Neuronal stem cell (in vitro differentiated cells): ENCODE measurements at regions not wholly inside any gene's neighbourhood (a gene's known extent, or its start where the extent isn't known, plus 50 kb on each side); places are given as distances from the start of the nearest gene placed in this dataset.

ENCODE experiments used
- DNase-seq: peaks from one replicate; pipeline ENCODE4 v3.0.0-alpha.2; 2013; ENCODE audit warnings: low spot score
- H2AFZ ChIP-seq: one replicate; pipeline ENCODE4 v1.6.1; 2013; ENCODE audit warnings: mild to moderate bottlenecking, low read length, inconsistent platforms
- H2AK5ac ChIP-seq: 2 replicates; pipeline ENCODE4 v1.6.1; 2013; ENCODE audit warnings: low read depth, mild to moderate bottlenecking, inconsistent platforms, low read length, moderate library complexity, mixed read lengths
- H2BK120ac ChIP-seq: 2 replicates; pipeline ENCODE4 v1.6.1; 2013; ENCODE audit warnings: low read depth, mild to moderate bottlenecking, inconsistent platforms, low read length, moderate library complexity, mixed read lengths
- H2BK12ac ChIP-seq: one replicate; pipeline ENCODE4 v1.6.1; 2013; ENCODE audit warnings: low read length, inconsistent platforms
- H2BK15ac ChIP-seq: 2 replicates; pipeline ENCODE4 v1.6.1; 2013; ENCODE audit warnings: mild to moderate bottlenecking, low read length, inconsistent platforms, mixed read lengths
- H2BK5ac ChIP-seq: one replicate; pipeline ENCODE4 v1.6.1; 2013; ENCODE audit warnings: inconsistent platforms, mild to moderate bottlenecking, low read length, moderate library complexity
- H3K14ac ChIP-seq: one replicate; pipeline ENCODE4 v1.6.1; 2013; ENCODE audit warnings: low read length, inconsistent platforms
- H3K18ac ChIP-seq: 2 replicates; pipeline ENCODE4 v1.6.1; 2013; ENCODE audit warnings: low read length, inconsistent platforms
- H3K23ac ChIP-seq: 2 replicates; pipeline ENCODE4 v1.6.1; 2013; ENCODE audit warnings: low read depth, mild to moderate bottlenecking, mixed read lengths, low read length, inconsistent platforms; ENCODE audit not compliant: poor library complexity
- H3K27ac ChIP-seq: replicated peaks from 3 replicates; pipeline ENCODE4 v1.5.1; 2013; ENCODE audit warnings: low read length, inconsistent platforms
- H3K27me3 ChIP-seq, 3 experiments: 2 replicates each; pipeline ENCODE4 v1.6.1; 2013; ENCODE audit warnings: low read length in 3 of 3, mild to moderate bottlenecking in 2 of 3, inconsistent platforms in 1 of 3, low read depth in 1 of 3, mixed read lengths in 1 of 3, moderate library complexity in 1 of 3; ENCODE audit not compliant: control insufficient read depth in 3 of 3, insufficient read depth in 3 of 3
- H3K36me3 ChIP-seq, 2 donors: replicated peaks in 1 of 2; 2 replicates each; pipeline ENCODE4 v1.6.1; 2013; ENCODE audit warnings: low read length in 2 of 2; ENCODE audit not compliant: control insufficient read depth in 2 of 2, insufficient read depth in 2 of 2
- H3K4ac ChIP-seq: 2 replicates; pipeline ENCODE4 v1.6.1; 2013; ENCODE audit warnings: inconsistent platforms, mild to moderate bottlenecking, low read length, moderate library complexity
- H3K4me1 ChIP-seq, 2 donors: 1 replicate in 1 of 2; 2 replicates in 1 of 2; pipeline ENCODE4 v1.6.1; 2013; ENCODE audit warnings: low read length in 2 of 2, low read depth in 1 of 2; ENCODE audit not compliant: control insufficient read depth in 2 of 2, insufficient read depth in 1 of 2
- H3K4me2 ChIP-seq: one replicate; pipeline ENCODE4 v1.6.1; 2013; ENCODE audit warnings: mild to moderate bottlenecking, low read length, inconsistent platforms; ENCODE audit not compliant: insufficient read depth, poor library complexity, severe bottlenecking
- H3K4me3 ChIP-seq, 2 donors: 2 replicates each; pipeline ENCODE4 v1.5.1; 2013; ENCODE audit warnings: low read length in 2 of 2, mild to moderate bottlenecking in 2 of 2, inconsistent platforms in 1 of 2, moderate library complexity in 1 of 2
- H3K79me1 ChIP-seq: one replicate; pipeline ENCODE4 v1.6.1; 2013; ENCODE audit warnings: low read depth, mild to moderate bottlenecking, inconsistent platforms, low read length, moderate library complexity
- H3K9ac ChIP-seq: one replicate; pipeline ENCODE4 v1.6.1; 2013; ENCODE audit warnings: mild to moderate bottlenecking, low read depth, low read length, inconsistent platforms; ENCODE audit not compliant: poor library complexity
- H3K9me3 ChIP-seq, 2 donors: replicated peaks in 1 of 2; 2 replicates each; pipeline versions ENCODE3 to v1.6.1; 2013; ENCODE audit warnings: low read length in 2 of 2, mild to moderate bottlenecking in 2 of 2, inconsistent platforms in 1 of 2, low read depth in 1 of 2, mixed read lengths in 1 of 2, moderate library complexity in 1 of 2; ENCODE audit not compliant: control insufficient read depth in 2 of 2, insufficient read depth in 1 of 2
- H4K8ac ChIP-seq: one replicate; pipeline ENCODE4 v1.6.1; 2013; ENCODE audit warnings: low read depth, mild to moderate bottlenecking, inconsistent platforms, low read length, moderate library complexity
- H4K91ac ChIP-seq: one replicate; pipeline ENCODE4 v1.6.1; 2013; ENCODE audit warnings: low read length, low read depth, mild to moderate bottlenecking, inconsistent platforms; ENCODE audit not compliant: poor library complexity
- WGBS, 2 donors: extraction: QIAGEN DNeasy Blood & Tissue Kit; methylation state at CpG; one replicate each; pipeline ENCODE4 v1.1.7; 2013; ENCODE audit warnings: missing lambda C conversion rate in 2 of 2, mixed read lengths in 1 of 2; ENCODE audit not compliant: insufficient read length in 2 of 2, insufficient replicate concordance in 1 of 2; ENCODE audit errors: extremely low coverage in 2 of 2; 5-methylcytosine and 5-hydroxymethylcytosine counted together

DNA sequence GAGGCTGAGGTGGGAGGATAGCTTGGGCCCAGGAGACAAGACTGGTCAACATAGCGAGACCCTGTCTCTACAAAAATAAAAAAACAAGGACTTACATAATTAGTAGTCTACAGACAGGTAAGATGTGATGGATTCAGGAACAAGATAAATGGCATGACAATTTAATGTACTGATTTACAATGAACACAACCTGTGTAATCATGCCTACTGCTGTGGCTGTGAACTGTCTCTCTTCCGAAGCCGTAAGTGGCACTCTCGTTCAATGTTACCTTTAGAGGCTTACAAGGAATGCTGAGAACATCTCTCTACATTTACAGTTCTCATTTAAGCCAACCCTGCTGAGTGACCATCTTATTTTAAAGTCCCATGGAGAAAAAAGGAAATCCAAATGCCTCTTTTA lies 134.8 kb upstream of the PRDM1 start:
- Histone ChIP-seq H4K8ac (no peak overlapping the region), H3K27ac (no peak overlapping the region), H3K14ac (no peak overlapping the region), H3K4me1 (no peaks in the 10 kb centered on the region), H2BK15ac (no peak overlapping the region), H3K27me3 (no peaks in the 10 kb centered on the region), H3K79me1 (no peaks in the 10 kb centered on the region), H3K9me3 (no peaks in the 10 kb centered on the region), H2AFZ (no peak overlapping the region), H4K91ac (no peak overlapping the region), H2BK12ac (no peak overlapping the region), H2AK5ac (no peak overlapping the region), H3K18ac (no peak overlapping the region), H2BK5ac (no peak overlapping the region), H3K4me2 (no peak overlapping the region), H3K9ac (no peak overlapping the region), H2BK120ac (no peak overlapping the region), H3K36me3 (no peaks in the 10 kb centered on the region), H3K23ac (no peak overlapping the region), H3K4ac (no peak overlapping the region), H3K4me3 (no peak overlapping the region)
- no peak for DNase-seq
- WGBS, 2 donors: no CpG with 5 or more reads among the region's 4 CpGs

DNA sequence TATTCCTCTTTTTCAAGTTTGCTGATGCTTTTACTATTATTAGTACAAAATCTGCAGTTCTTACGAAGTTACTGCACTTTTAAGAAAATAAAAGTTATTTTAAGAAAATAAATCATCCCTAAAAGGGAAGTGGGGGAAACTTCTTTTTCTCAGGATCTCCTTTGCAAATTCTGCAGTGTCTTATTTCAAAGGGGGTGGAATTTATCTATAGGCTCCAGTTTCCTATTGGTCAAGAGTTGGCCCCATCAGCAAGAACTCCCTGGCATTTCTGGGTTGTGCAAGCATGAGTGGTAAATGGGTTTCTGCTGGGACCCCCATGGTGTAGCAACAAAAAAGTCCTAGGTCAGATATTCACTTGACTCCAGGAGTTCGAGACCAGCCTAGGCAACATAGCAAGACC lies 136.3 kb upstream of the PRDM1 start:
- no CpG with 5 or more reads among the region's 2 CpGs for WGBS, 2 donors
- Histone ChIP-seq H3K9me3 (no peaks in the 10 kb centered on the region), H2AK5ac (no peak overlapping the region)

GRCh38 chr6:105943514-105943913 lies 142.6 kb upstream of the PRDM1 start:
- no peak overlapping the region for H2AFZ ChIP-seq

More for the DNA sequence above, 136.3 kb upstream of the PRDM1 start:
- Histone ChIP-seq H3K27ac (no peak overlapping the region), H4K8ac (no peak overlapping the region), H3K4ac (no peak overlapping the region), H3K14ac (no peak overlapping the region), H3K27me3 (no peaks in the 10 kb centered on the region), H2BK15ac (no peak overlapping the region), H3K9ac (no peak overlapping the region), H3K4me3 (no peak overlapping the region), H3K23ac (no peak overlapping the region), H4K91ac (no peak overlapping the region), H3K18ac (no peak overlapping the region), H2BK5ac (no peak overlapping the region), H2BK120ac (no peak overlapping the region), H3K4me2 (no peak overlapping the region), H3K36me3 (no peaks in the 10 kb centered on the region), H2BK12ac (no peak overlapping the region), H3K79me1 (no peaks in the 10 kb centered on the region), H3K4me1 (no peaks in the 10 kb centered on the region), H2AFZ (no peak overlapping the region)
- DNase-seq: no peak

GRCh38 chr6:105941621-105942412 lies 144.3 kb upstream of the PRDM1 start:
- Histone ChIP-seq H4K91ac (no peak overlapping the region), H4K8ac (no peak overlapping the region), H2AFZ (no peak overlapping the region), H2AK5ac (no peak overlapping the region), H3K23ac (no peak overlapping the region), H2BK120ac (no peak overlapping the region), H3K36me3 (no peaks in the 10 kb centered on the region), H3K18ac (no peak overlapping the region), H3K14ac (no peak overlapping the region), H3K27ac (no peak overlapping the region), H3K4me1 (peaks cover 0 to 2% of the 10 kb centered on the region in 2 donors), H3K27me3 (no peaks in the 10 kb centered on the region), H3K4me2 (no peak overlapping the region), H2BK12ac (no peak overlapping the region), H3K4ac (no peak overlapping the region), H2BK15ac (no peak overlapping the region), H3K9ac (no peak overlapping the region), H2BK5ac (no peak overlapping the region), H3K4me3 (no peak overlapping the region), H3K79me1 (no peaks in the 10 kb centered on the region), H3K9me3 (no peaks in the 10 kb centered on the region)
- no peak for DNase-seq
- no CpG with 5 or more reads among the region's 2 CpGs for WGBS, 2 donors

More at GRCh38 chr6:105943514-105943913, 142.6 kb upstream of the PRDM1 start:
- Histone ChIP-seq H3K79me1 (no peaks in the 10 kb centered on the region), H2AK5ac (no peak overlapping the region), H2BK12ac (no peak overlapping the region), H3K23ac (no peak overlapping the region), H3K4me2 (no peak overlapping the region), H3K27me3 (no peaks in the 10 kb centered on the region), H3K9me3 (no peaks in the 10 kb centered on the region), H4K8ac (no peak overlapping the region), H3K18ac (no peak overlapping the region), H4K91ac (no peak overlapping the region), H3K36me3 (no peaks in the 10 kb centered on the region), H2BK5ac (no peak overlapping the region), H3K27ac (no peak overlapping the region), H2BK120ac (no peak overlapping the region), H3K4ac (no peak overlapping the region), H3K14ac (no peak overlapping the region), H3K9ac (no peak overlapping the region), H3K4me3 (no peak overlapping the region), H2BK15ac (no peak overlapping the region), H3K4me1 (peaks cover 0 to 2% of the 10 kb centered on the region in 2 donors)
- WGBS, 2 donors: no CpG with 5 or more reads among the region's 2 CpGs
- no peak for DNase-seq
